Nephron (organoid): ENCODE measurements at regions not wholly inside any gene's neighbourhood (a gene's known extent, or its start where the extent isn't known, plus 50 kb on each side); places are given as distances from the start of the nearest gene placed in this dataset.

ENCODE experiments used
- H3K27ac Mint-ChIP-seq, 3 experiments: 2 replicates each; pipeline ENCODE4 v1.8.0; 2020; ENCODE audit warnings: mixed read lengths in 3 of 3, mild to moderate bottlenecking in 2 of 3, moderate library complexity in 1 of 3
- H3K27me3 Mint-ChIP-seq: 2 replicates; pipeline ENCODE4 v1.8.0; 2021; ENCODE audit warnings: low read depth, mild to moderate bottlenecking, moderate library complexity, mixed read lengths
- H3K36me3 Mint-ChIP-seq: 2 replicates; pipeline ENCODE4 v1.8.0; 2020; ENCODE audit warnings: low read depth, mixed read lengths
- H3K4me1 Mint-ChIP-seq: 2 replicates; pipeline ENCODE4 v1.8.0; 2020; ENCODE audit warnings: mixed read lengths
- H3K4me3 Mint-ChIP-seq, 3 experiments: 2 replicates each; pipeline ENCODE4 v1.8.0; 2020; ENCODE audit warnings: mild to moderate bottlenecking in 3 of 3, mixed read lengths in 3 of 3, moderate library complexity in 2 of 3
- H3K9me3 Mint-ChIP-seq: 2 replicates; pipeline ENCODE4 v1.8.0; 2020; ENCODE audit warnings: mixed read lengths
- TF ChIP-seq, protein P1 (sequence below), 3 experiments: fragments of 200-600 bp; sonication (generic); IDR thresholded peaks; one replicate each; pipeline ENCODE4 v1.5.0; 2021; ENCODE audit warnings: antibody characterized with exemption in 3 of 3; ENCODE audit not compliant: unreplicated experiment in 3 of 3

DNA sequence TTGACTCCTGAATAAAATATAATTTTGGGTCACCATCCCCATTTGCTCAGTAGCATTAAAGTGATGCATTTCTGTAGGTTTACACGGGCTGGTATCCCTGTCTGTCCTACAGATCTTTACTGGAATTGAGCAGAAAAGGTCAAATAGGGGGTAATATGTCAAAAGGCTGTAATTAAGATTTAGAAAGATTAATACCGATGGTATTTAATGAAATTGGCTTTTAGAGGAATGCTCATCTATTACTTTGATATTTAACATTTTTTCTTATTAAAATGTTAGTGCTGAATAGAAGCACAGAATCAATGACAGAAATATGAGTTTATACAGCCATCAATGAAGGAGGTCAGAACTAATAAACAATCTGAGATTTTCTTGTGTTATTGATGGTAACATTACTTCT is 1762.2 kb upstream of the WWC1 start:
- Mint-ChIP-seq H3K4me1 (no peaks in the 10 kb centered on the region), H3K9me3 (no peaks in the 10 kb centered on the region), H3K27ac (no peak overlapping the region), H3K36me3 (no peaks in the 10 kb centered on the region), H3K4me3 (no peak overlapping the region), H3K27me3 (no peaks in the 10 kb centered on the region)
- TF ChIP-seq, protein P1, sequence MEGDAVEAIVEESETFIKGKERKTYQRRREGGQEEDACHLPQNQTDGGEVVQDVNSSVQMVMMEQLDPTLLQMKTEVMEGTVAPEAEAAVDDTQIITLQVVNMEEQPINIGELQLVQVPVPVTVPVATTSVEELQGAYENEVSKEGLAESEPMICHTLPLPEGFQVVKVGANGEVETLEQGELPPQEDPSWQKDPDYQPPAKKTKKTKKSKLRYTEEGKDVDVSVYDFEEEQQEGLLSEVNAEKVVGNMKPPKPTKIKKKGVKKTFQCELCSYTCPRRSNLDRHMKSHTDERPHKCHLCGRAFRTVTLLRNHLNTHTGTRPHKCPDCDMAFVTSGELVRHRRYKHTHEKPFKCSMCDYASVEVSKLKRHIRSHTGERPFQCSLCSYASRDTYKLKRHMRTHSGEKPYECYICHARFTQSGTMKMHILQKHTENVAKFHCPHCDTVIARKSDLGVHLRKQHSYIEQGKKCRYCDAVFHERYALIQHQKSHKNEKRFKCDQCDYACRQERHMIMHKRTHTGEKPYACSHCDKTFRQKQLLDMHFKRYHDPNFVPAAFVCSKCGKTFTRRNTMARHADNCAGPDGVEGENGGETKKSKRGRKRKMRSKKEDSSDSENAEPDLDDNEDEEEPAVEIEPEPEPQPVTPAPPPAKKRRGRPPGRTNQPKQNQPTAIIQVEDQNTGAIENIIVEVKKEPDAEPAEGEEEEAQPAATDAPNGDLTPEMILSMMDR (IDR thresholded peaks at IDR 0.05; ENCODE audit: unreplicated experiment in 3 of 3), result no peak

DNA sequence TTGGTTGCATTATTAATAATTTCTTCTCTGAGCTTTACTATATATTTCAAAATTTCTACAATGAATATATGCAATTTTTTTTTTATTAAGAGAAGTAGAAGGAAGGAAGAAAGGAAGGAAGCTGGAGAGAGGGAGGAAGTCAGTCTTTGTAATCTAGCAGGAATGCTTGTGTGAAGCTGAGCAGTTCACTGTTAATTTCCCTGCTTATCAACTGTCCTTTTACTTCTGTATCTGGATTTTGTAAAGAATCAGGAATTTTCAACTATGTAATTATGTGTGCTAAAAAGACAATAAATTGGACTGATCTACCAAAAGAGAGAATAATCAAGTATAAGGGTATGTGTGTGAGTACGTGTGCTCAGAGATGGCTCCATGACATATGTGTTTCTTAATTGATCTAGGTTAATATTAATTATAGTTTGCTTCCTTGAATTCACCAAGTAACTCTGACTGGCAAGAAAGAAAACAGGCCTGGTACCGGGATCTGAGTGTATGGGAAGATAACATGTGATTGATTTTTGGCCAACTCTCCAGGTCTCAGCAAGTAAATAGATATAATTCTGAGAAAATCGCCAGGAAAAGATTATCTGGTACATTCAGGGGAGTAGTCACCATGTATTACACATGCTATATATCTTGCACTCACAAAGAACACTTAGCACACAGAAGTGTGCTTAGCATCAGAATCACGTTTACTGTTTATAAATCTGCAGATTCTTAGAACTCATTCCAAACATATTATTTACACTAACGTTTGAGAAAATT is 1758.8 kb upstream of the WWC1 start:
- no peaks in the 10 kb centered on the region for H3K27me3 Mint-ChIP-seq
- TF ChIP-seq, protein P1 (IDR thresholded peaks at IDR 0.05; ENCODE audit: unreplicated experiment in 3 of 3), result no peak
- peaks cover 2% of the 10 kb centered on the region for H3K9me3 Mint-ChIP-seq
- H3K4me3 Mint-ChIP-seq, result no peak overlapping the region
- H3K27ac Mint-ChIP-seq, result no peak overlapping the region
- H3K36me3 Mint-ChIP-seq, result no peaks in the 10 kb centered on the region
- no peaks in the 10 kb centered on the region for H3K4me1 Mint-ChIP-seq

DNA sequence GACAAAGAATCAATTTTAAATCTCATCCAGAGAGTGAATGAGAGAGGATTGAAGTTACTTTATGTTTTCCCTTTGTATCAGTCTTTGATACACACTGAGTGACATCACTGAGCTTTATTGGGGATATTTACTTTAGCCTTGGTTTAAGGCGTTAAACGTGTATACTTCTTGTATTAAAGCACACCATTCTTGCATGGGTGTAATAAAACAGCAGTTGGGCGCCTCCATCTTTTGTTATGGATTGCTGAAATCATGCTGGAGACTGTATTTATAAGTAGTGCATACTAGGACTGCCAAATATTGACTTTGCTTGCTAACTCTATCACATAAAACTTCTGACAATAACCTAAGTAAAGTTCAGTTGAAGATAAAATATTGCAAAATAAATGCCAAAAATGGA is 1755.8 kb upstream of the WWC1 start:
- H3K4me3 Mint-ChIP-seq, result no peak overlapping the region
- TF ChIP-seq, protein P1 (IDR thresholded peaks at IDR 0.05; ENCODE audit: unreplicated experiment in 3 of 3), result no peak
- no peak overlapping the region for H3K27ac Mint-ChIP-seq
- H3K36me3 Mint-ChIP-seq, result no peaks in the 10 kb centered on the region
- peaks cover 3% of the 10 kb centered on the region for H3K9me3 Mint-ChIP-seq
- H3K27me3 Mint-ChIP-seq, result no peaks in the 10 kb centered on the region
- H3K4me1 Mint-ChIP-seq, result no peaks in the 10 kb centered on the region

DNA sequence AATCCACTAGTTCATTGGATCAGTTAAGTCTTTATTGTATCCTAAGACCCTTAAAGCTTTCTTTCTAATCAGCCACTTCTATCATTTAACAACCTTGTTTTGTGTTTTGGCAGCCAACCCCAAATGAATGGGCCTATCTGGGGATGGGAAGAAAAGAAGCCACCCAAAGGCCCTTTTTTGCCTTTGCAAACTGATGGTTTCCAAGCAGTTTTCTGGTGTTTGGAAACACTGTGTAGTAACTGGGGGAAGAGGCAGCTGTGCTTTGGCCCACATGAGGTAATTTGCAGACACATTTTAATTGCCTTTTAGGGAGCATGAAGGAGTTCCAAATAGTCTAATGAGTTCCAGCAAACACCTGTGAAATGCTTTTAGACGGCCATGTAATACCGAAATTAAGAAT is 1751.3 kb upstream of the WWC1 start:
- H3K27me3 Mint-ChIP-seq, result no peaks in the 10 kb centered on the region
- H3K4me1 Mint-ChIP-seq, result no peaks in the 10 kb centered on the region
- TF ChIP-seq, protein P1 (IDR thresholded peaks at IDR 0.05; ENCODE audit: unreplicated experiment in 3 of 3), result no peak
- peaks cover 3% of the 10 kb centered on the region for H3K9me3 Mint-ChIP-seq
- no peak overlapping the region for H3K27ac Mint-ChIP-seq
- H3K4me3 Mint-ChIP-seq, result no peak overlapping the region
- H3K36me3 Mint-ChIP-seq, result no peaks in the 10 kb centered on the region

DNA sequence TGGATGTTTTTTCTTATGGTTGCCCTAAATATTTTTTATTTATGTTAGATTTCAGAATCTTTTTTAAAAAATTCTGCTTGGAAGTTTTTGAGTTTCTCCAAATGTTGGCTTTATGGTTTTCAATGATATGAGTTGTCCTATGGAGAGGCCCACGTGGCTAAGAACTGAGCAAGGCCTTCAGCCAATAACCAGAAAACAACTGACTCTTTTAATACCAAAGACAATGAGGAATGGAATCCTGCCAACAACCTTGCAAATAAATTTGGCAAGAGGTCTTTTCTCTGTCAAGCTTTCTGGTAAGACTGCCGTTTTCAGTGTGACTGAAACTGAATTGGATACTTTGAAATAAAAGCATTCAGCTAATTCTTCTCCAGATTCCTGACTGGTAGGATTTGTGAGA is 1740.1 kb upstream of the WWC1 start:
- no peak overlapping the region for H3K27ac Mint-ChIP-seq
- TF ChIP-seq, protein P1 (IDR thresholded peaks at IDR 0.05; ENCODE audit: unreplicated experiment in 3 of 3), result no peak
- H3K4me1 Mint-ChIP-seq, result no peaks in the 10 kb centered on the region
- H3K4me3 Mint-ChIP-seq, result no peak overlapping the region
- H3K27me3 Mint-ChIP-seq, result no peaks in the 10 kb centered on the region
- H3K9me3 Mint-ChIP-seq, result no peaks in the 10 kb centered on the region
- H3K36me3 Mint-ChIP-seq, result no peaks in the 10 kb centered on the region

DNA sequence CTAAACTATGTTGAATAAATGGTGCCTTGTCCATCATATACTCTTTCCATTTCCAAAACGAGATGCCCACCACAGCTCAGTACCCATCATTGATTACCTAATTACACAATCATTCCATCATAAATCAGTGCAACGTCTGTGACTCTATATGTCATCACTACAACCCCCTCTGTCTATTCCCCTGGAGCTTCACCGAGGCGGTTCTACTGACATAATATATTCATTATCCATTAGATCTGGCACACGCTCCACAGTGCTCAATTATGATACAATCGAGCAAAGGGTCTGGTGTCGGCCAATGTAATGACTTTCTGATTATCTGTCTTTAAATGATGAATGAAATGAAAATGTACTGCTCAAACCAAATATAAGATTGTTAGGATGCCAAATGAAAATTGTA is 1737.7 kb upstream of the WWC1 start:
- Mint-ChIP-seq H3K4me3 (no peak overlapping the region), H3K36me3 (no peaks in the 10 kb centered on the region), H3K27me3 (no peaks in the 10 kb centered on the region), H3K4me1 (no peaks in the 10 kb centered on the region), H3K9me3 (peaks cover 3% of the 10 kb centered on the region), H3K27ac (no peak overlapping the region)
- TF ChIP-seq, protein P1 (IDR thresholded peaks at IDR 0.05; ENCODE audit: unreplicated experiment in 3 of 3), result no peak
